ENCODE measurements at regions not wholly inside any gene's neighbourhood (a gene's known extent, or its start where the extent isn't known, plus 50 kb on each side); places are given as distances from the start of the nearest gene placed in this dataset.

DNA sequence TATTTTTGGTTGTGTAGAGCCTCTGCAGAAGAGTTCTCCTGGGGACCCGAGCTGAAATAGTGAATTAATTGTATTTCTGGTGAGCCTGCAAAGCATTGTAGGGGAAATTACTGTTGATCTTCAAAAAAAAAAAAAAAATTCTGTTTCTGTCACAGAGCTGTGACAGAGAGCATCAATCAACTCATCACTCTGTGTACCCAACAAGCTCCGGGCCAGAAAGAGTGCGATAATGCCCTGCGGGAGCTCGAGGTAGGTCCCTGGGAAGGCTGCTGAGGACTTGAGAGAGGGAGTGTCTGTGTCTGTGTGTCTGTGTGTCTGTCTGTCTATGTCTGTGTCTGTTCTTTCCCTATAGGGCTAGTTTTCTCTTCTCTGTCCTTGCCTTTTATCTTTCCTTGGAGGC lies 294.4 kb upstream of the TPM1 start:
- TF ChIP-seq, protein P1, sequence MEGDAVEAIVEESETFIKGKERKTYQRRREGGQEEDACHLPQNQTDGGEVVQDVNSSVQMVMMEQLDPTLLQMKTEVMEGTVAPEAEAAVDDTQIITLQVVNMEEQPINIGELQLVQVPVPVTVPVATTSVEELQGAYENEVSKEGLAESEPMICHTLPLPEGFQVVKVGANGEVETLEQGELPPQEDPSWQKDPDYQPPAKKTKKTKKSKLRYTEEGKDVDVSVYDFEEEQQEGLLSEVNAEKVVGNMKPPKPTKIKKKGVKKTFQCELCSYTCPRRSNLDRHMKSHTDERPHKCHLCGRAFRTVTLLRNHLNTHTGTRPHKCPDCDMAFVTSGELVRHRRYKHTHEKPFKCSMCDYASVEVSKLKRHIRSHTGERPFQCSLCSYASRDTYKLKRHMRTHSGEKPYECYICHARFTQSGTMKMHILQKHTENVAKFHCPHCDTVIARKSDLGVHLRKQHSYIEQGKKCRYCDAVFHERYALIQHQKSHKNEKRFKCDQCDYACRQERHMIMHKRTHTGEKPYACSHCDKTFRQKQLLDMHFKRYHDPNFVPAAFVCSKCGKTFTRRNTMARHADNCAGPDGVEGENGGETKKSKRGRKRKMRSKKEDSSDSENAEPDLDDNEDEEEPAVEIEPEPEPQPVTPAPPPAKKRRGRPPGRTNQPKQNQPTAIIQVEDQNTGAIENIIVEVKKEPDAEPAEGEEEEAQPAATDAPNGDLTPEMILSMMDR (IDR thresholded peaks at IDR 0.05) = no peak
- TF ChIP-seq POLR2A (IDR thresholded peaks at IDR 0.05) = no peak

All from heart left ventricle (tissue), 13 donors.